Testis (tissue), 2 donors: ENCODE measurements at regions not wholly inside any gene's neighbourhood (a gene's known extent, or its start where the extent isn't known, plus 50 kb on each side); places are given as distances from the start of the nearest gene placed in this dataset.

Experiments
- POLR2A ChIP-seq: fragments of 450-650 bp; IDR thresholded peaks from one replicate; pipeline ENCODE4 v1.6.1; 2017; ENCODE audit warnings: antibody characterized with exemption, mild to moderate bottlenecking, moderate library complexity
- TF ChIP-seq, protein P1 (sequence below), 3 experiments: fragments of 450-650 bp in 2 of 3; fragments of 200-600 bp in 1 of 3; sonication (generic) in 1 of 3; IDR thresholded peaks; one replicate each; pipeline ENCODE4 v1.5.1; 2016 to 2019; ENCODE audit warnings: antibody characterized with exemption in 3 of 3, mild to moderate bottlenecking in 2 of 3, moderate library complexity in 1 of 3

DNA sequence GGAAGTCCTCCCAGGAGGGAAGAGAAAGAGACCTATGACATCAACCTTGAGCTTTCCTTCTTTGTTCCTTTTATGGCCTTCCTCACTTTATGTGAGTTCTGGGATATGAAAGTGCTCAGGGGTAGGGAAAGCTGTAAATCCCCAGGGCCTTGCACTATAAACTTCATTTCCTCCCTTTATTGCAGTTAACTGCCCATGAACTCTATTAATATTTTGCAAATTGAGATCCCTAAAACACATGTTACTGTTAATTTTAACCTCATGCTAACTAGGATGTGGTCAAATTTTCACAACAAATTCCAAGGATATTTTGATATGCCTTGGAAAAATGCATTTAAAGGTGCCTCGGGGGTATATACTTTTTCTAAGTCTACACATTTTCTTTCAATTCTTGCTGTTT, 359.9 kb downstream of the OSR1 start:
- no peak for TF ChIP-seq POLR2A
- TF ChIP-seq, protein P1, sequence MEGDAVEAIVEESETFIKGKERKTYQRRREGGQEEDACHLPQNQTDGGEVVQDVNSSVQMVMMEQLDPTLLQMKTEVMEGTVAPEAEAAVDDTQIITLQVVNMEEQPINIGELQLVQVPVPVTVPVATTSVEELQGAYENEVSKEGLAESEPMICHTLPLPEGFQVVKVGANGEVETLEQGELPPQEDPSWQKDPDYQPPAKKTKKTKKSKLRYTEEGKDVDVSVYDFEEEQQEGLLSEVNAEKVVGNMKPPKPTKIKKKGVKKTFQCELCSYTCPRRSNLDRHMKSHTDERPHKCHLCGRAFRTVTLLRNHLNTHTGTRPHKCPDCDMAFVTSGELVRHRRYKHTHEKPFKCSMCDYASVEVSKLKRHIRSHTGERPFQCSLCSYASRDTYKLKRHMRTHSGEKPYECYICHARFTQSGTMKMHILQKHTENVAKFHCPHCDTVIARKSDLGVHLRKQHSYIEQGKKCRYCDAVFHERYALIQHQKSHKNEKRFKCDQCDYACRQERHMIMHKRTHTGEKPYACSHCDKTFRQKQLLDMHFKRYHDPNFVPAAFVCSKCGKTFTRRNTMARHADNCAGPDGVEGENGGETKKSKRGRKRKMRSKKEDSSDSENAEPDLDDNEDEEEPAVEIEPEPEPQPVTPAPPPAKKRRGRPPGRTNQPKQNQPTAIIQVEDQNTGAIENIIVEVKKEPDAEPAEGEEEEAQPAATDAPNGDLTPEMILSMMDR (IDR thresholded peaks at IDR 0.05), result no peak
